ENCODE measurements at regions not wholly inside any gene's neighbourhood (a gene's known extent, or its start where the extent isn't known, plus 50 kb on each side); places are given as distances from the start of the nearest gene placed in this dataset.
A peak's percentile ranks its signal among the peaks of the same experiment; 100 is the strongest.
"Not testable (repeated sequence)": the region's sequence is repeated elsewhere in the genome, so short reads cannot be mapped to it uniquely, and the experiment has no call there.

DNA sequence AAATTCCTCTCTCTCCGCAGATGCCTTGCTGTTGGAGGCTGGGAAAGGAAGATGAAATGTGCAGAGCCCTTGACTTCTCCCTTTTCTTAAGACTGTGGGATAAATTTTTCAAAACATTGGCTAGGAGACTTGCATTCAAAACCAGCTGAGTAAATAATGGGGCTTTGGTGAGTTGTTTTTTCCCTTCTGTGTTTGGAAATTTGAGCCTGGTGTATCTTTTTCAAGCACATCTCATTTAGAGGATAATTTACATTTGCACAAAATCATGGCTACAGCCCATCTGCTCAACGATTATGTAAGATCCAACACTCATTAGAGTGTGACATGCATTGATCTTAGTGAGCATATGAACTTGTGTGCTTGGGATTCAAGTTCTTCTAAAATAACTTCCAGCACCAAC is 112.1 kb upstream of the ATP8B1 start:
- no peak for DNase-seq

GRCh38 chr18:57913686-57914085 is 110.6 kb upstream of the ATP8B1 start:
- no peak for DNase-seq

DNA sequence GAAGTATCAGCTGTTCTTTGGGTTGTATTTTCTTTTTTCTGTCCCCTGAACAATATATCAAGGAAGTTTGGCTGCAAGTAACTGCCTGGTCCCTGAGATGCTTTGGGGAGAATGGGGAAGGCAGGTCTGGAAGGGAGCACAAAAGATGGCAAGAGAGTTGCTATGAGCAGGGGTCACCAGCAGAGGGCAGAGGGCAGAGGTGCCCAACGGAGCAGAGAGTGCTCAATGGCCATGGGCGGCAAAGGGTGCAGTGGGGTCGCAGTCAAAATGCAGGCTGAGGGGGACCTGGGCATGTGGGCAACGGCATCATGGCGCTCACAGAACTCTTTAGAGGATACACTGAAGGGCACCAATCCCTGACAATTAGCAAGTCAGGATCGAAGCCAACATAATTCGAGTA is 107.7 kb upstream of the ATP8B1 start:
- DNase-seq, result no peak

DNA sequence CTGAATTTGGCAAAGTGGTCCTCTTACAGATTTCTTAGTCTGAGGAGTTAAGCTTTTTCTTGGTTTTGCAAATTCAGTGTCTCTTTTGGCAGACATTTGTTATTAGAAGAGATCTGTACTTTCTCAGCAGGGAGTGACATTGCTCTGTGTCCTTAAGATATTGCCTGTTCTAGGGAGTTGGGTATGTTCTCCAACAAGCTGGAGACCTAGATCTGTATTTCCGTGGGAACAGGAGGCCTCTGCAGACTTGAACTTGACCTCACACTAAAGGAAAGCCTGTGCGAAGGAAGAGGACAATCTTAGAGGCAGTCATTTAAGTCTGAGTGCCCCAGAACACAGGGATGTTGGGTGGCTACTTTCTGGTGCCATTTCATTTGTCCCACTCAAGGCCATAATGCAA is 107.0 kb upstream of the ATP8B1 start:
- no peak for DNase-seq

DNA sequence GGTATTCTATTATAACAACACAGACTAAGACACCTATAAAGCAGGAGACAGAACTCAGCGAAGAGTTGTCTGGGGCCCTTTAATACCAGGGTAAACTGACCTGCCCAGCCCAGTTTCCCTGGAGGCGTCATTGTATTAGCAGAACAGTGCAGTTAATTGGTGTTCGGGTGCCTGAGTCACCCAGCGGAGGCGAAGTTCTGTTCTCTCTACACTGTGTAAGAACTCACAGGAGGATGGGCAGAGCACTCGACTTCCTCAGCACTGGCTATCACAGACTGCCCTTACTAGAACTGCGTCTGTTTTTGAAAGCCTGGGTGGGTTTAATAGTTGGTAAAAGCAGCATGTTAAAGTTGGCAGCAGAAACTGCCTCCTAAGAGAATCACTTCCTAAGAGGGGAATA is 106.5 kb upstream of the ATP8B1 start:
- no peak for DNase-seq

DNA sequence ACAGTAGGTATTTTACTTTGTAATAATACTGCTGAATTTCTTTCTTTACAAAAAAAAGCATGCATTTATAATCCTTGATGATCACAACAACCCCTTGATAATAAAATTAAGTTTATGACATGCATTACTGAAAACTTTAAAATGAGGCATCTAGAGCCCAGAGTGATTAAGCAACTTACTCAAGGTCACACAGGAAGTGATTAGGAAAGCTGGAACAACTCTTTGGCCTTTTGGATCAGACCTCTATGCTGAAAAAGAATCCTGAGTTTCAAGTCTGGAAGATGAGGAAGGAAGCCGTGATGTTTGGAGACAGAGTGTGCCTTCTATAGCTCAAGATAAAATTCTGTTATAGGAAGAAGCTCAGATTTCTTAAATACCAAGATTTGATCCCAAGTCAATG is 105.0 kb upstream of the ATP8B1 start:
- no peak for DNase-seq

DNA sequence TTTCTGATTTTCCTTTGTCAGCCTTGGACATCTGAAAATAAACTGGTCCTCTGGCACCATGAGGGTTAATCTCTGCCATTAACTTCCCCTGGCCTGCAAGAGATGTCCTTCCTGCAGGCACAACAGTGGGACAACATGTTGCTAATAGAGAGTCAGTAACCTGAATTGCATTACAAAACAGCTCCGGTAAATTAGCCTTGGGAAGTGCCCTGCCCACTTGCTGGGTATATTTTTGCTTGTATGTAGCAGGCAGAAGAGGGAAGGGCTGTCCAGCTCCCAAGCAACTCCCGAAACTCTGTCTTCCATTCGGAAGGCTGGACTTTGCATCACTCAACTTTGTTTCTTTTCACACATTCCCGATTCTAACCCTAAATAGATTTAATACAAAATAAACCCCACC is 104.4 kb upstream of the ATP8B1 start:
- DNase-seq, result no peak

DNA sequence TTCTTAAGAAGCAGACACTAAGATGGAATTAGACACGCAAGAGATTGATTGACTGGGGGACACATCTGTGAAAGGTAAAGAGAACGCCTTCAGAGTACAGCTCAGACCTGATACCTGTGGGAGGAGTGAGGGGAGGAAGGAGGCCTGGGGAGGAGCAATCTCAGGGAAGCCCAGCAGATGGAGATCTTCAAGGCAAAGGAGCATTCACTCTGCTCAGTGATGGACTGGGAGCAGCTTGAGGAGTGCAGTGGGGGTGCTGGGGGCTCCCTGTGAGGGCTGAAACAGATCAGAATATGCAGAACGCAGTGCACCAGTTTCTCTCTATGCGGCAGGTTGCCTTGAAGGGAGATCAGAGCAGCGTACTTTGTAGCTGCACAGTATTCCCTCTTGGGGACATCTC is 103.7 kb upstream of the ATP8B1 start:
- no peak for DNase-seq

GRCh38 chr18:57904535-57904934 is 101.4 kb upstream of the ATP8B1 start:
- DNase-seq, result no peak

- DNase-seq, result no peak
Observed at GRCh38 chr18:57902721-57903120, 99.6 kb upstream of the ATP8B1 start.

DNA sequence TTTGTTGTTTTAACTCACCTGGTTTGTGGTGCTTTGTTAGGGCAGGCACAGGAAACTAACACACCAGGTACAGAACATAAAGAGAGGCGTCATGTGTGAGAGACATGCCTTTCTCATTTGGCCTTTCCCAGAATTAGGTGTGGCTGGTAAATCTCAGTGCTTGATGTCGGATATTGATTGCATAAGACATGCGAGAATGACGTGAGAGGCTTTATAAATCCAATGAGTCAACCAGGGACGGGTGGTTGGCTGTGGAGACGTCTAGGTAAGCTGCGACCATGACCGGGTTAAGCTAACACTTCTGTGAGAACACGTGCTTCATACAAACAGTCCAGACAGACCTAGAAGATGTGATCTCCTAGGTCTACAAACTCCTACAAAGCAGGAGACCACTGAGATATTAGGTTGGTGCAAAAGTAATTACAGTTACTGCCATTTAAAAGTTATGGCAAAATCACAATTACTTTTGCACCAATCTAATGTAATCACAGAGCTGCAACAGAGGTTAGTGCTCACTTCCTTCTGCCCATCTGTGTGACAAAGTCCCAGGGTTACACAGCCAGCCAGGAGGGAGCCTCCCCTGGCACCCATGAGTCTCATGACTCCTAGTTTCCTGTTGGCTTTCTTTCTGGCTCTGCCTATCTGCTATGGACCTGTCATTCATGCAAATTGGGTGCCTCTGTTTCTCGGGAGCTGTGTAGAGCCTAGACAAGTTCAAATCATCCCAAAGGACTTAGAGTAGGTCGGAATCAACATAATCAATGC is 98.9 kb upstream of the ATP8B1 start:
- no peak for DNase-seq

GRCh38 chr18:57900906-57901435 is 97.9 kb upstream of the ATP8B1 start:
- DNase-seq, result no peak

DNA sequence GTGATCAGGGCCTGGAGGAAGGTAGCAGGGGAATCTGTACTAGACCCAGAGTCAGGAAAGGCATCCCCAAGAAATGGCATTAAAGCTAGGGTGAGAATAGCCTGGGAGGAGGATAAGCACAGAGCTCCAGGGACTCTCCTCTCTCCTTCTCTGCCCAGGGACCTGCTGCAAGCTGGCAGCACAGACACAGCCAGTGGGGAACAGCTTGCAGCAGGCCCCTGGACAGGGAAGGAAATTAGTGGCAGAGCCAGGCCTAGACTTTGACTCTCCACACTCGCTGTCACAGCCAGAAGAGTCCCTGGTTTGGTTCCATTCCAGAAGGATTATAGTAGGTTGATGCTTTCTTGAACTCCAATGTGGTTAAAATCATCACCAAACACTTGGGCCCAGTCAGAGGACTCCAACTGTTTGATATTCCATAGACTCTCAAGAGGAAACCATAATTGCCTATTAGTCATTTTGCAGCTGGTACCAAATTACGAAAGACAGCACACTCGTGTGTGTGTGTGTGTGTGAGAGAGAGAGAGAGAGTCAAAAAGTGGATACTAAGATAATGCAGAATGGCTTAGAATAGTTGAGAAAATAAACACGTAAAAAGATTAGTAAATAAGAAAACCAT is 95.5 kb upstream of the ATP8B1 start:
- DNase-seq, result no peak

- DNase-seq, result no peak
Observed at GRCh38 chr18:57895182-57895581, 92.1 kb upstream of the ATP8B1 start.

GRCh38 chr18:57891707-57892391 is 88.7 kb upstream of the ATP8B1 start:
- DNase-seq, result no peak

- no peak for DNase-seq
Observed at GRCh38 chr18:57890266-57890665, 87.2 kb upstream of the ATP8B1 start.

DNA sequence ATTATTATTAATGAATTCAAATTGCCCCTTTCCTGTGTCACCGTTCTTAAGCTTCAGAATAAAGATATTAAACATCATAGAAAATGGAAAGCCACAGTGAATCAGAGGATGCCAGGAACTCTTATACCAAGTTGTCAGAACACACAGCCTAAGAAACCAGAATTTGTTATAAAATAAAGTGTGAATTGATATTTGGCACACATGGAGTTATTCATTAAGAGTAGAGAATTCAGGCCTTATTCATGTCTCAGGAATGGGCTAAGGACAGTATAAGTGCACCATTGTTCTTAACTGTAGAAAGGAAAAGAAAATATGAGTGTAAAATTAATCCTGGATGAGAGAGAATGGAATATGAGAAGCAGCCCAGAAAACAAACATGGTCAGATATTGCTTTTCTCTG is 86.7 kb upstream of the ATP8B1 start:
- DNase-seq, result no peak

GRCh38 chr18:57887543-57888383 is 84.6 kb upstream of the ATP8B1 start:
- DNase-seq, result no peak

GRCh38 chr18:57885931-57886330 is 82.8 kb upstream of the ATP8B1 start:
- DNase-seq, result no peak

DNA sequence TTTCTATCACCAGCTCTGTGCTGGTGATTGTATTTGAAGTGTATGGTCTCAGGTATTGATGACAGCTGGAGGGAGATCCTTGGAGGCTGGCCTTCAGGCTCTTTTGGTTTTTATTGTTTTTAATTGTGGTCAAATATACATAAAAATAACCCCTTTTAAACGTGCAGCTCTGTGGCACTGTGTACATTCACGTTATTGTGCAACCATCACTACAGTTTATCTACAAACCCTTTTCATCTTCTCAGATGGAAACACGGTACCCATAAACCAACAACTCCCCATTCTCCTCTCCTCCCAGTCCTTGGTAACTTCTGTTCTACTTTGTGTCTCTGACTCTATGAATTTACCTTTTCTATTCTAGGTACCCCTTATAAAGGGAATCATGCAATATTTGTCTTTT is 79.3 kb upstream of the ATP8B1 start:
- DNase-seq, result no peak

- peak; percentile 44 to 45 for DNase-seq
Observed at GRCh38 chr18:57881818-57882413, 78.8 kb upstream of the ATP8B1 start.

DNA sequence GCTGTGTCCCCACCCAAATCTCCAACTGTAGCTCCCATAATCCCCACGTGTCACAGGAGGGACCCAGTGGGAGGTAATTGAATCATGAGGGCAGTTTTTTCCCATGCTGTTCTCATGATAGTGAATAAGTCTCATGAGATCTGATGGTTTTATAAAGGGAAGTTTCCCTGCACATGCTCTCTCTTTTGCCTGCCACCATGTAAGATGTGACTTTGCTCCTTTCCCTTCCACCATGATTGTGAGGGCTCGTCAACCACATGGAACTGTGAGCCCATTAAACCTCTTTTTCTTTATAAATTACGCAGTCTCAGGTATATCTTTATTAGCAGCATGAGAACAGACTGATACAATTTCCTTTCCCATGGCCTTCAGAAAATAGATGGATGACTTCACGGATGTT is 76.8 kb upstream of the ATP8B1 start:
- not testable (repeated sequence) for DNase-seq

GRCh38 chr18:57869221-57869620 is 66.1 kb upstream of the ATP8B1 start:
- DNase-seq, result no peak

All from activated CD4-positive, alpha-beta T cell treated with anti-CD3 and anti-CD28 coated beads for 4 hours (primary cell).